ENCODE measurements at regions not wholly inside any gene's neighbourhood (a gene's known extent, or its start where the extent isn't known, plus 50 kb on each side); places are given as distances from the start of the nearest gene placed in this dataset.

DNA sequence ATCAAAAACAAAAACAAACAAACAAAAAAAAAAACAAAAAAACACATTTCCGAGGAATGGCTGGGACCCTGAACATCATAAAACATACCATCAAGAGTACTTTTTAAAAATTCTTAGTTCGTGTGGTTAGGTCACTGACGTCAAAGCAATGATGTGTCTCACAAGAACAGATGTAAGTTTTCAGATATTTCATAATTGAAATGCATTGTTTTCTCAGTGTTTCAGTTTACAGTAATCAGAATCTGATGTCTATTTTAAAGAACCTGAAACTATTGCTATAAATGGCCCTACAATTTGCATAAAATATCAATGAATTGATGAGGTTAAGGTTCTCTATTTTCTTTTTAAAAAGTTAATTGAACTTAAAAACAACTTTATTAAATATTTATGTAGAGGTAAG lies 103.7 kb upstream of the HGF start (continued):
- TF ChIP-seq ZNF687 (IDR thresholded peaks at IDR 0.05): no peak
- TF ChIP-seq, protein P1, sequence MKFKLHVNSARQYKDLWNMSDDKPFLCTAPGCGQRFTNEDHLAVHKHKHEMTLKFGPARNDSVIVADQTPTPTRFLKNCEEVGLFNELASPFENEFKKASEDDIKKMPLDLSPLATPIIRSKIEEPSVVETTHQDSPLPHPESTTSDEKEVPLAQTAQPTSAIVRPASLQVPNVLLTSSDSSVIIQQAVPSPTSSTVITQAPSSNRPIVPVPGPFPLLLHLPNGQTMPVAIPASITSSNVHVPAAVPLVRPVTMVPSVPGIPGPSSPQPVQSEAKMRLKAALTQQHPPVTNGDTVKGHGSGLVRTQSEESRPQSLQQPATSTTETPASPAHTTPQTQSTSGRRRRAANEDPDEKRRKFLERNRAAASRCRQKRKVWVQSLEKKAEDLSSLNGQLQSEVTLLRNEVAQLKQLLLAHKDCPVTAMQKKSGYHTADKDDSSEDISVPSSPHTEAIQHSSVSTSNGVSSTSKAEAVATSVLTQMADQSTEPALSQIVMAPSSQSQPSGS (IDR thresholded peaks at IDR 0.05; ENCODE audit: low read length): peak; percentile 72
- TF ChIP-seq CBFB (IDR thresholded peaks at IDR 0.05; ENCODE audit: low read depth): 0 out of 2 replicates have a peak, but pooled peaks have one; percentile 26
- peak; percentile 86 for TF ChIP-seq MEF2A (IDR thresholded peaks at IDR 0.05; ENCODE audit: insufficient read depth, low read depth, low read length)
- TF ChIP-seq TCF7 (IDR thresholded peaks at IDR 0.05; ENCODE audit: borderline replicate concordance): 0 out of 2 replicates have a peak, but pooled peaks have one; percentile 22
- no peak for TF ChIP-seq MTA3 (IDR thresholded peaks at IDR 0.05; ENCODE audit: borderline replicate concordance, low read length)
- no peak for TF ChIP-seq BRCA1 (IDR thresholded peaks at IDR 0.05; ENCODE audit: low read depth, low read length)
- peak; percentile 72 for TF ChIP-seq CREB1 (IDR thresholded peaks at IDR 0.05; ENCODE audit: low read depth)
- no peak for TF ChIP-seq SUZ12 (IDR thresholded peaks at IDR 0.05; ENCODE audit: unreplicated experiment)
- peak; percentile 67; the same call in 1 of the 2 replicates for TF ChIP-seq MTA2 (IDR thresholded peaks at IDR 0.05; ENCODE audit: low read depth)
- no peak for TF ChIP-seq NRF1 (conservative IDR thresholded peaks at IDR 0.05; ENCODE audit: low read depth, low read length)
- no peak for TF ChIP-seq GATAD2B (conservative IDR thresholded peaks at IDR 0.05; ENCODE audit: low read depth)
- no peak for TF ChIP-seq NR2F1 (conservative IDR thresholded peaks at IDR 0.05)
- no peak for TF ChIP-seq SMAD5 (IDR thresholded peaks at IDR 0.05; ENCODE audit: low read depth)
- TF ChIP-seq RBBP5 (conservative IDR thresholded peaks at IDR 0.05): no peak
- TF ChIP-seq FOXK2 (IDR thresholded peaks at IDR 0.05): no peak
- peak; percentile 57 to 66; a peak in 2 of 4 replicates for TF ChIP-seq EP300 (IDR thresholded peaks at IDR 0.05; ENCODE audit: borderline replicate concordance in 1 of 2, control insufficient read depth in 1 of 2, low read depth in 2 of 2, low read length in 2 of 2)
- TF ChIP-seq, protein P2, sequence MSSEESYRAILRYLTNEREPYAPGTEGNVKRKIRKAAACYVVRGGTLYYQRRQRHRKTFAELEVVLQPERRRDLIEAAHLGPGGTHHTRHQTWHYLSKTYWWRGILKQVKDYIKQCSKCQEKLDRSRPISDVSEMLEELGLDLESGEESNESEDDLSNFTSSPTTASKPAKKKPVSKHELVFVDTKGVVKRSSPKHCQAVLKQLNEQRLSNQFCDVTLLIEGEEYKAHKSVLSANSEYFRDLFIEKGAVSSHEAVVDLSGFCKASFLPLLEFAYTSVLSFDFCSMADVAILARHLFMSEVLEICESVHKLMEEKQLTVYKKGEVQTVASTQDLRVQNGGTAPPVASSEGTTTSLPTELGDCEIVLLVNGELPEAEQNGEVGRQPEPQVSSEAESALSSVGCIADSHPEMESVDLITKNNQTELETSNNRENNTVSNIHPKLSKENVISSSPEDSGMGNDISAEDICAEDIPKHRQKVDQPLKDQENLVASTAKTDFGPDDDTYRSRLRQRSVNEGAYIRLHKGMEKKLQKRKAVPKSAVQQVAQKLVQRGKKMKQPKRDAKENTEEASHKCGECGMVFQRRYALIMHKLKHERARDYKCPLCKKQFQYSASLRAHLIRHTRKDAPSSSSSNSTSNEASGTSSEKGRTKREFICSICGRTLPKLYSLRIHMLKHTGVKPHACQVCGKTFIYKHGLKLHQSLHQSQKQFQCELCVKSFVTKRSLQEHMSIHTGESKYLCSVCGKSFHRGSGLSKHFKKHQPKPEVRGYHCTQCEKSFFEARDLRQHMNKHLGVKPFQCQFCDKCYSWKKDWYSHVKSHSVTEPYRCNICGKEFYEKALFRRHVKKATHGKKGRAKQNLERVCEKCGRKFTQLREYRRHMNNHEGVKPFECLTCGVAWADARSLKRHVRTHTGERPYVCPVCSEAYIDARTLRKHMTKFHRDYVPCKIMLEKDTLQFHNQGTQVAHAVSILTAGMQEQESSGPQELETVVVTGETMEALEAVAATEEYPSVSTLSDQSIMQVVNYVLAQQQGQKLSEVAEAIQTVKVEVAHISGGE (CRISPR knock-in tag; IDR thresholded peaks at IDR 0.05): no peak
- TF ChIP-seq ZZZ3 (IDR thresholded peaks at IDR 0.05; ENCODE audit: control insufficient read depth, insufficient read length, low read depth): no peak
- TF ChIP-seq STAT1 (conservative IDR thresholded peaks at IDR 0.05): no peak
- TF ChIP-seq POU2F2 (IDR thresholded peaks at IDR 0.05; ENCODE audit: borderline replicate concordance, low read depth, low read length): no peak
- no peak for TF ChIP-seq PML (IDR thresholded peaks at IDR 0.05; ENCODE audit: low read length)
- TF ChIP-seq NFIC (IDR thresholded peaks at IDR 0.05; ENCODE audit: low read depth, low read length): peak; percentile 80; the same call in 1 of the 2 replicates
- no peak for TF ChIP-seq FOS (IDR thresholded peaks at IDR 0.05; ENCODE audit: borderline replicate concordance, extremely low read depth, insufficient read length)
- TF ChIP-seq RUNX3 (IDR thresholded peaks at IDR 0.05; ENCODE audit: low read length): peak; percentile 61; the same call in 1 of the 2 replicates

Measured in GM12878 (cell line).